ENCODE measurements at regions not wholly inside any gene's neighbourhood (a gene's known extent, or its start where the extent isn't known, plus 50 kb on each side); places are given as distances from the start of the nearest gene placed in this dataset.
"Not testable (repeated sequence)": the region's sequence is repeated elsewhere in the genome, so short reads cannot be mapped to it uniquely, and the experiment has no call there.

GRCh38 chr3:157920822-157921700, 185.2 kb downstream of the SHOX2 start:
- DNase-seq, result no peak

- DNase-seq, result no peak
Observed at GRCh38 chr3:157919319-157919887, 186.8 kb downstream of the SHOX2 start.

GRCh38 chr3:157918402-157918801, 187.8 kb downstream of the SHOX2 start:
- DNase-seq, result peak in 1 of 4 experiments; percentile 1

GRCh38 chr3:157916672-157917071, 189.5 kb downstream of the SHOX2 start:
- no peak for DNase-seq

- no peak for DNase-seq
Observed at GRCh38 chr3:157914882-157915281, 191.3 kb downstream of the SHOX2 start.

GRCh38 chr3:157913741-157914150, 192.5 kb downstream of the SHOX2 start:
- DNase-seq, result no peak

GRCh38 chr3:157912514-157913451, 193.4 kb downstream of the SHOX2 start:
- no peak for DNase-seq

- DNase-seq, result no peak
Observed at GRCh38 chr3:157906627-157907026, 199.6 kb downstream of the SHOX2 start.

GRCh38 chr3:157905885-157906284, 200.3 kb downstream of the SHOX2 start:
- DNase-seq, result no peak

- DNase-seq, result not testable (repeated sequence)
Observed at GRCh38 chr3:157902680-157903079, 203.5 kb downstream of the SHOX2 start.

GRCh38 chr3:157888040-157888439, 218.2 kb downstream of the SHOX2 start:
- no peak for DNase-seq

- no peak for DNase-seq
Observed at GRCh38 chr3:157876556-157876955, 229.7 kb downstream of the SHOX2 start.

- DNase-seq, result no peak
Observed at GRCh38 chr3:157872902-157873301, 233.3 kb downstream of the SHOX2 start.

GRCh38 chr3:157871838-157872460, 234.3 kb downstream of the SHOX2 start:
- no peak for DNase-seq

- DNase-seq, result peak in 1 of 4 experiments; percentile 10
Observed at GRCh38 chr3:157871248-157871647, 235.0 kb downstream of the SHOX2 start.

GRCh38 chr3:157868946-157869345, 237.3 kb downstream of the SHOX2 start:
- no peak for DNase-seq

- peak in 1 of 4 experiments; percentile 10 for DNase-seq
Observed at GRCh38 chr3:157868196-157868595, 238.0 kb downstream of the SHOX2 start.

- peak; percentile 64 to 84 (median 74) for DNase-seq
Observed at GRCh38 chr3:157865352-157866000, 240.7 kb downstream of the SHOX2 start.

GRCh38 chr3:157861076-157861765, 245.0 kb downstream of the SHOX2 start:
- peak in 2 of 4 experiments; percentile 2 to 4 for DNase-seq

- no peak for DNase-seq
Observed at GRCh38 chr3:157859541-157859940, 246.7 kb downstream of the SHOX2 start.

GRCh38 chr3:157858821-157859220, 247.4 kb downstream of the SHOX2 start:
- no peak for DNase-seq
